ENCODE measurements at regions not wholly inside any gene's neighbourhood (a gene's known extent, or its start where the extent isn't known, plus 50 kb on each side); places are given as distances from the start of the nearest gene placed in this dataset.

DNA sequence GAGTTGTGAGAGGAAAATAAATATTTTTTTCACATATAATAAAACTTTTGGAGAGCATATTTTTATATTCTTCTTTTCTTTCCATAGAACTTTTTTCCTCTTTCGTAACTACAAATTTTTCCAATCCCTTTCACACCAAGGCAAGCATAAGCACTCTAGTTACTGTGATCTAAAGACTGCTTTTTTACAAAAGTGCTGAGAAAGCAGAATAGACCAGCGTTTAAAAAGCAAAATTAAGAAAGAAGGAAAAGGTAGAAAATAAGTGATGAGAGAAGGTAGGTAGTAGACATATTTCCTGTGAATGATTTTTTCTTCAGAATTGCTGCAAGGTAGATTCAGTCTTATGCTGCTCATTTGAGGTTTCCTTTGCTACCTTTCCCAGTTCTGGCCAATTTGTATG is 195.5 kb downstream of the MBL2 start:
- TF ChIP-seq, protein P1, sequence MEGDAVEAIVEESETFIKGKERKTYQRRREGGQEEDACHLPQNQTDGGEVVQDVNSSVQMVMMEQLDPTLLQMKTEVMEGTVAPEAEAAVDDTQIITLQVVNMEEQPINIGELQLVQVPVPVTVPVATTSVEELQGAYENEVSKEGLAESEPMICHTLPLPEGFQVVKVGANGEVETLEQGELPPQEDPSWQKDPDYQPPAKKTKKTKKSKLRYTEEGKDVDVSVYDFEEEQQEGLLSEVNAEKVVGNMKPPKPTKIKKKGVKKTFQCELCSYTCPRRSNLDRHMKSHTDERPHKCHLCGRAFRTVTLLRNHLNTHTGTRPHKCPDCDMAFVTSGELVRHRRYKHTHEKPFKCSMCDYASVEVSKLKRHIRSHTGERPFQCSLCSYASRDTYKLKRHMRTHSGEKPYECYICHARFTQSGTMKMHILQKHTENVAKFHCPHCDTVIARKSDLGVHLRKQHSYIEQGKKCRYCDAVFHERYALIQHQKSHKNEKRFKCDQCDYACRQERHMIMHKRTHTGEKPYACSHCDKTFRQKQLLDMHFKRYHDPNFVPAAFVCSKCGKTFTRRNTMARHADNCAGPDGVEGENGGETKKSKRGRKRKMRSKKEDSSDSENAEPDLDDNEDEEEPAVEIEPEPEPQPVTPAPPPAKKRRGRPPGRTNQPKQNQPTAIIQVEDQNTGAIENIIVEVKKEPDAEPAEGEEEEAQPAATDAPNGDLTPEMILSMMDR (conservative IDR thresholded peaks at IDR 0.05 in 1 of 2, IDR thresholded peaks at IDR 0.05 in 1 of 2; ENCODE audit: extremely low read depth in 1 of 2, insufficient read depth in 1 of 2, low read depth in 1 of 2, low read length in 2 of 2) = no peak
- TF ChIP-seq EZH2 (IDR thresholded peaks at IDR 0.05; ENCODE audit: borderline replicate concordance, low read length) = no peak
